HK-2 (cell line): ENCODE measurements at regions not wholly inside any gene's neighbourhood (a gene's known extent, or its start where the extent isn't known, plus 50 kb on each side); places are given as distances from the start of the nearest gene placed in this dataset.

Experiments
- DNase-seq: peaks from one replicate; pipeline ENCODE4 v3.0.0-alpha.2; 2018; ENCODE audit not compliant: unreplicated experiment

- no peak for DNase-seq
These were observed 151.7 kb downstream of the DMRT2 start for GRCh38 chr9:1201901-1202300.

- no peak for DNase-seq
These were observed 152.5 kb downstream of the DMRT2 start for GRCh38 chr9:1202512-1203280.

GRCh38 chr9:1207686-1208085 is 157.5 kb downstream of the DMRT2 start:
- no peak for DNase-seq

GRCh38 chr9:1208157-1208556 is 158.0 kb downstream of the DMRT2 start:
- DNase-seq = no peak

GRCh38 chr9:1210954-1211353 is 160.8 kb downstream of the DMRT2 start:
- DNase-seq = no peak

- DNase-seq = no peak
These were observed 166.4 kb downstream of the DMRT2 start for GRCh38 chr9:1216532-1216931.

- no peak for DNase-seq
These were observed 166.9 kb downstream of the DMRT2 start for GRCh38 chr9:1217076-1217475.

- DNase-seq = no peak
These were observed 169.1 kb downstream of the DMRT2 start for GRCh38 chr9:1219284-1219683.

- DNase-seq = no peak
These were observed 171.1 kb downstream of the DMRT2 start for GRCh38 chr9:1221298-1221697.

- DNase-seq = no peak
These were observed 172.4 kb downstream of the DMRT2 start for GRCh38 chr9:1222511-1222910.

- no peak for DNase-seq
These were observed 182.1 kb downstream of the DMRT2 start for GRCh38 chr9:1231998-1232919.

GRCh38 chr9:1233568-1233967 is 183.4 kb downstream of the DMRT2 start:
- no peak for DNase-seq

- no peak for DNase-seq
These were observed 185.5 kb downstream of the DMRT2 start for GRCh38 chr9:1235650-1236049.

- DNase-seq = no peak
These were observed 185.9 kb downstream of the DMRT2 start for GRCh38 chr9:1236061-1236460.

- DNase-seq = no peak
These were observed 188.2 kb downstream of the DMRT2 start for GRCh38 chr9:1238407-1238806.

- DNase-seq = no peak
These were observed 198.6 kb downstream of the DMRT2 start for GRCh38 chr9:1248743-1249142.

- no peak for DNase-seq
These were observed 203.2 kb downstream of the DMRT2 start for GRCh38 chr9:1253064-1253979.

GRCh38 chr9:1254071-1254470 is 203.9 kb downstream of the DMRT2 start:
- DNase-seq = no peak

GRCh38 chr9:1256178-1256577 is 206.0 kb downstream of the DMRT2 start:
- no peak for DNase-seq

- DNase-seq = no peak
These were observed 211.1 kb downstream of the DMRT2 start for GRCh38 chr9:1261266-1261665.

- no peak for DNase-seq
These were observed 212.0 kb downstream of the DMRT2 start for GRCh38 chr9:1261879-1262766.
